ENCODE measurements at regions not wholly inside any gene's neighbourhood (a gene's known extent, or its start where the extent isn't known, plus 50 kb on each side); places are given as distances from the start of the nearest gene placed in this dataset.
A peak's percentile ranks its signal among the peaks of the same experiment; 100 is the strongest.

DNA sequence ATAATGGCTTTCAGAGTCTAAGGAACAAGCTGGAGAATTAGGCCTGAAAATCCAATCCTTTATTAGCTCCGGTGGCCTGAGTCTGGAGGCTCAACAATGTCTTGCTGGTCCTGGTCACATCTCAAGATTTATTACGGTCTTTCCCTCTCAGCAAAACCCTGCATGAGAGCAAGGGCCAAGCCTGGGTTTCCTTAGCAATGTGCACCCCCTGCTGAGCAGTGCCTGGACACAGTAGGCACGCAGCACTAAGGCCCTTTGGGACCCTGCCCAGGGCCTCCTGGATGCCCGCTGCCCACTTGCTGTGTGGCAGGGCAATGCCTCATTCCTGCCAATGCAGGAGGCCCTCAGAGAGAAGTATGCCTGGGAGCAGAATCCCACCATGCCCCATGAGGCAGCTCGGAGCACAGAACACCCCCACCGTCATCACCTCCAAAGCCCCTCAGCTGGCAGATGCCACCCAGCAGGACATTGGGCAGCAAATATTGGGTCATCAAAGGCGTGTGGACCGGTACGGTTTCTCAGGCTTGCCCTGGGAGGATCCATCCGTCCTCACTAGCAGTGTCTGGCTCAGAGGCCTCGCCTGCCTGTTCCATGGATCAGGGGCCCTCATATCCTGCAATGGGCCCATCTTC is 156.4 kb downstream of the OAT start:
- TF ChIP-seq, protein P1, sequence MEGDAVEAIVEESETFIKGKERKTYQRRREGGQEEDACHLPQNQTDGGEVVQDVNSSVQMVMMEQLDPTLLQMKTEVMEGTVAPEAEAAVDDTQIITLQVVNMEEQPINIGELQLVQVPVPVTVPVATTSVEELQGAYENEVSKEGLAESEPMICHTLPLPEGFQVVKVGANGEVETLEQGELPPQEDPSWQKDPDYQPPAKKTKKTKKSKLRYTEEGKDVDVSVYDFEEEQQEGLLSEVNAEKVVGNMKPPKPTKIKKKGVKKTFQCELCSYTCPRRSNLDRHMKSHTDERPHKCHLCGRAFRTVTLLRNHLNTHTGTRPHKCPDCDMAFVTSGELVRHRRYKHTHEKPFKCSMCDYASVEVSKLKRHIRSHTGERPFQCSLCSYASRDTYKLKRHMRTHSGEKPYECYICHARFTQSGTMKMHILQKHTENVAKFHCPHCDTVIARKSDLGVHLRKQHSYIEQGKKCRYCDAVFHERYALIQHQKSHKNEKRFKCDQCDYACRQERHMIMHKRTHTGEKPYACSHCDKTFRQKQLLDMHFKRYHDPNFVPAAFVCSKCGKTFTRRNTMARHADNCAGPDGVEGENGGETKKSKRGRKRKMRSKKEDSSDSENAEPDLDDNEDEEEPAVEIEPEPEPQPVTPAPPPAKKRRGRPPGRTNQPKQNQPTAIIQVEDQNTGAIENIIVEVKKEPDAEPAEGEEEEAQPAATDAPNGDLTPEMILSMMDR (IDR thresholded peaks at IDR 0.05), result peak in 2 of 4 donors; percentile 11 to 15
- TF ChIP-seq POLR2A (IDR thresholded peaks at IDR 0.05), result no peak
